GM23338 (cell line): ENCODE measurements at regions not wholly inside any gene's neighbourhood (a gene's known extent, or its start where the extent isn't known, plus 50 kb on each side); places are given as distances from the start of the nearest gene placed in this dataset. TPM values are rescaled to one million over a fixed set of nuclear protein-coding genes. Genes with fewer than 3 reads are reported as not detected.
"Not testable (repeated sequence)": the region's sequence is repeated elsewhere in the genome, so short reads cannot be mapped to it uniquely, and the experiment has no call there.

Source experiments
- ATAC-seq: fragments of 200-7000 bp; cut with Tn5 transposase; 3 replicates; pipeline ENCODE4 v1.9.1; 2020
- DNase-seq: peaks from one replicate; pipeline ENCODE4 v3.0.0-alpha.2; 2015; ENCODE audit warnings: low spot score
- H2AFZ ChIP-seq: fragments of 200-600 bp; sonication (generic); 2 replicates; pipeline ENCODE4 v1.8.0; 2016; ENCODE audit warnings: antibody characterized with exemption, mild to moderate bottlenecking, moderate library complexity
- H3F3A ChIP-seq: fragments of 200-600 bp; sonication (generic); replicated peaks from 2 replicates; pipeline ENCODE4 v1.8.0; 2017; ENCODE audit warnings: antibody characterized with exemption, mixed run types, low read depth
- H3K27ac ChIP-seq: fragments of 200-600 bp; sonication (generic); 2 replicates; pipeline ENCODE4 v1.6.1; 2016; ENCODE audit warnings: low read depth
- H3K27me3 ChIP-seq: fragments of 200-600 bp; sonication (generic); 2 replicates; pipeline ENCODE4 v1.8.0; 2016; ENCODE audit warnings: mild to moderate bottlenecking, mixed run types, moderate library complexity; ENCODE audit not compliant: insufficient read depth
- H3K36me3 ChIP-seq: fragments of 200-600 bp; sonication (generic); 2 replicates; pipeline ENCODE4 v1.8.0; 2016; ENCODE audit warnings: mild to moderate bottlenecking; ENCODE audit not compliant: insufficient read depth
- H3K4me1 ChIP-seq: fragments of 200-600 bp; sonication (generic); 2 replicates; pipeline ENCODE4 v1.8.0; 2016; ENCODE audit warnings: mild to moderate bottlenecking, moderate library complexity; ENCODE audit not compliant: insufficient read depth
- H3K4me2 ChIP-seq: fragments of 200-600 bp; sonication (generic); 2 replicates; pipeline ENCODE4 v1.7.1; 2017; ENCODE audit warnings: mixed run types
- H3K4me3 ChIP-seq: fragments of 200-600 bp; sonication (generic); 2 replicates; pipeline ENCODE4 v1.6.1; 2016; ENCODE audit warnings: mixed run types
- H3K79me2 ChIP-seq: fragments of 200-600 bp; sonication (generic); replicated peaks from 2 replicates; pipeline ENCODE4 v1.8.0; 2017; ENCODE audit warnings: mild to moderate bottlenecking; ENCODE audit not compliant: insufficient read depth
- H3K9me2 ChIP-seq: fragments of 200-600 bp; sonication (generic); 2 replicates; pipeline ENCODE4 v1.8.0; 2017; ENCODE audit not compliant: insufficient read depth
- H4K20me1 ChIP-seq: fragments of 200-600 bp; sonication (generic); replicated peaks from 2 replicates; pipeline ENCODE4 v1.8.0; 2017; ENCODE audit warnings: mild to moderate bottlenecking; ENCODE audit not compliant: insufficient read depth
- H3K27ac Mint-ChIP-seq: 2 replicates; pipeline ENCODE4 v1.8.0; 2020; ENCODE audit warnings: inconsistent platforms, mild to moderate bottlenecking, moderate library complexity, mixed read lengths
- H3K27me3 Mint-ChIP-seq: 3 replicates; pipeline ENCODE4 v1.8.0; 2022; ENCODE audit warnings: low read depth, mild to moderate bottlenecking, moderate library complexity, mixed read lengths, inconsistent platforms; ENCODE audit not compliant: insufficient read depth, poor library complexity
- H3K36me3 Mint-ChIP-seq: 3 replicates; pipeline ENCODE4 v1.8.0; 2021; ENCODE audit warnings: low read depth, mild to moderate bottlenecking, inconsistent platforms, moderate library complexity, mixed read lengths
- H3K4me1 Mint-ChIP-seq: 3 replicates; pipeline ENCODE4 v1.8.0; 2020; ENCODE audit warnings: mild to moderate bottlenecking, inconsistent platforms, mixed read lengths
- H3K4me3 Mint-ChIP-seq: 3 replicates; pipeline ENCODE4 v1.8.0; 2021; ENCODE audit warnings: moderate library complexity, mild to moderate bottlenecking, inconsistent platforms, mixed read lengths
- H3K9me3 Mint-ChIP-seq: 3 replicates; pipeline ENCODE4 v1.8.0; 2020; ENCODE audit warnings: moderate library complexity, mild to moderate bottlenecking, inconsistent platforms, mixed read lengths
- CREB1 ChIP-seq: fragments of 250-450 bp; sonication (Bioruptor Pico); IDR thresholded peaks from 2 replicates; pipeline ENCODE4 v1.5.0; 2020; ENCODE audit warnings: low read depth, mild to moderate bottlenecking, moderate library complexity
- EZH2phosphoT487 ChIP-seq: fragments of 200-600 bp; sonication (generic); IDR thresholded peaks from one replicate; pipeline ENCODE4 v1.8.1; 2018; ENCODE audit warnings: antibody characterized with exemption; ENCODE audit not compliant: unreplicated experiment
- JUNB ChIP-seq: IDR thresholded peaks from one replicate; pipeline ENCODE4 v1.6.1; 2016; ENCODE audit warnings: antibody characterized with exemption; ENCODE audit not compliant: unreplicated experiment
- NANOG ChIP-seq: IDR thresholded peaks from 2 replicates; pipeline ENCODE4 v1.6.1; 2016; ENCODE audit warnings: antibody characterized with exemption, borderline replicate concordance
- ZNF114 ChIP-seq: fragments of 250-450 bp; sonication (Bioruptor Pico); IDR thresholded peaks from 2 replicates; pipeline ENCODE4 v1.5.0; 2020; ENCODE audit warnings: mild to moderate bottlenecking, moderate library complexity
- ZNF331 ChIP-seq: fragments of 250-450 bp; sonication (Bioruptor Pico); IDR thresholded peaks from 2 replicates; pipeline ENCODE4 v1.5.0; 2020; ENCODE audit warnings: low read depth, mild to moderate bottlenecking, moderate library complexity
- small RNA-seq: library from RNA; depleted of rRNA; stranded (forward); fragments of <200 nt; gene quantifications from one replicate; pipeline ENCODE3, GENCODE V24; 2014; ENCODE audit warnings: low replicate concordance
- TF ChIP-seq, protein P1 (sequence below): IDR thresholded peaks from 2 replicates; pipeline ENCODE4 v1.6.1; 2016; ENCODE audit warnings: antibody characterized with exemption
- TF ChIP-seq, protein P2 (sequence below), 2 experiments: fragments of 200-600 bp in 1 of 2; sonication (generic) in 1 of 2; conservative IDR thresholded peaks; 2 replicates each; pipeline versions ENCODE4 v1.5.1 to v1.6.1; 2016 to 2017; ENCODE audit warnings: antibody characterized with exemption in 2 of 2, low read depth in 2 of 2, mild to moderate bottlenecking in 2 of 2, moderate library complexity in 1 of 2

DNA sequence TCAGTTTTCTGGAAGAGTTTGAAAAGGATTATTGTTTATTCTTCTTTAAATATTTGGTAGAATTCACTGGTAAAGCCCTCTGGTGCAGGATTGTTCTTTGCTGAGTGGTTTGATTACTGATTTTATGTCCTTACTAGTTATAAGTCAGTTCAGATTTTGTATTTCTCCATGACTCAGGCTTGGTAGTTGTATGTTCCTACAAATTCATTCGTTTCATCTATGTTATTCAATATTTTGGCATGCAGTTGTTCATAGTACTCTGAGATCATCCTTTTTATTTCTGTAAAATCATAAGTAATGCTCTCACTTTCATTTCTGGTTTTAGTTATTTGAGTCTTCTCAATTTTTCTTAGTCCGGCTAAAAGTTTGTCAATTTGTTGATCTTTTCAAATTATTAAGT, 58.1 kb upstream of the CRYM start:
- no peaks in the 10 kb centered on the region for H3K79me2 ChIP-seq
- no peak overlapping the region for H3K4me3 Mint-ChIP-seq
- H3K4me1 Mint-ChIP-seq, result no peaks in the 10 kb centered on the region
- no peaks in the 10 kb centered on the region for H3K4me1 ChIP-seq
- H3K27ac Mint-ChIP-seq, result no peak overlapping the region
- H2AFZ ChIP-seq, result no peak overlapping the region
- no peak overlapping the region for H3K4me2 ChIP-seq
- H3K27ac ChIP-seq, result no peak overlapping the region
- no peaks in the 10 kb centered on the region for H3F3A ChIP-seq
- H3K36me3 ChIP-seq, result no peaks in the 10 kb centered on the region
- no peaks in the 10 kb centered on the region for H3K9me2 ChIP-seq
- no peaks in the 10 kb centered on the region for H3K27me3 Mint-ChIP-seq
- TF ChIP-seq, protein P1, sequence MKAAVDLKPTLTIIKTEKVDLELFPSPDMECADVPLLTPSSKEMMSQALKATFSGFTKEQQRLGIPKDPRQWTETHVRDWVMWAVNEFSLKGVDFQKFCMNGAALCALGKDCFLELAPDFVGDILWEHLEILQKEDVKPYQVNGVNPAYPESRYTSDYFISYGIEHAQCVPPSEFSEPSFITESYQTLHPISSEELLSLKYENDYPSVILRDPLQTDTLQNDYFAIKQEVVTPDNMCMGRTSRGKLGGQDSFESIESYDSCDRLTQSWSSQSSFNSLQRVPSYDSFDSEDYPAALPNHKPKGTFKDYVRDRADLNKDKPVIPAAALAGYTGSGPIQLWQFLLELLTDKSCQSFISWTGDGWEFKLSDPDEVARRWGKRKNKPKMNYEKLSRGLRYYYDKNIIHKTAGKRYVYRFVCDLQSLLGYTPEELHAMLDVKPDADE, result no peak
- TF ChIP-seq ZNF331 (CRISPR knock-in tag) (no peak), CREB1 (CRISPR knock-in tag) (no peak), EZH2phosphoT487 (no peak), JUNB (no peak), ZNF114 (CRISPR knock-in tag) (no peak), NANOG (no peak)
- TF ChIP-seq, protein P2, sequence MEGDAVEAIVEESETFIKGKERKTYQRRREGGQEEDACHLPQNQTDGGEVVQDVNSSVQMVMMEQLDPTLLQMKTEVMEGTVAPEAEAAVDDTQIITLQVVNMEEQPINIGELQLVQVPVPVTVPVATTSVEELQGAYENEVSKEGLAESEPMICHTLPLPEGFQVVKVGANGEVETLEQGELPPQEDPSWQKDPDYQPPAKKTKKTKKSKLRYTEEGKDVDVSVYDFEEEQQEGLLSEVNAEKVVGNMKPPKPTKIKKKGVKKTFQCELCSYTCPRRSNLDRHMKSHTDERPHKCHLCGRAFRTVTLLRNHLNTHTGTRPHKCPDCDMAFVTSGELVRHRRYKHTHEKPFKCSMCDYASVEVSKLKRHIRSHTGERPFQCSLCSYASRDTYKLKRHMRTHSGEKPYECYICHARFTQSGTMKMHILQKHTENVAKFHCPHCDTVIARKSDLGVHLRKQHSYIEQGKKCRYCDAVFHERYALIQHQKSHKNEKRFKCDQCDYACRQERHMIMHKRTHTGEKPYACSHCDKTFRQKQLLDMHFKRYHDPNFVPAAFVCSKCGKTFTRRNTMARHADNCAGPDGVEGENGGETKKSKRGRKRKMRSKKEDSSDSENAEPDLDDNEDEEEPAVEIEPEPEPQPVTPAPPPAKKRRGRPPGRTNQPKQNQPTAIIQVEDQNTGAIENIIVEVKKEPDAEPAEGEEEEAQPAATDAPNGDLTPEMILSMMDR (conservative IDR thresholded peaks at IDR 0.05; ENCODE audit: low read depth in 2 of 2), result no peak
- peaks cover 19% of the 10 kb centered on the region for H3K9me3 Mint-ChIP-seq
- peaks cover 10% of the 10 kb centered on the region for H3K36me3 Mint-ChIP-seq
- DNase-seq (no peak), ATAC-seq (no peak)
- no peak overlapping the region for H3K4me3 ChIP-seq
- no peaks in the 10 kb centered on the region for H4K20me1 ChIP-seq
- H3K27me3 ChIP-seq, result no peaks in the 10 kb centered on the region

DNA sequence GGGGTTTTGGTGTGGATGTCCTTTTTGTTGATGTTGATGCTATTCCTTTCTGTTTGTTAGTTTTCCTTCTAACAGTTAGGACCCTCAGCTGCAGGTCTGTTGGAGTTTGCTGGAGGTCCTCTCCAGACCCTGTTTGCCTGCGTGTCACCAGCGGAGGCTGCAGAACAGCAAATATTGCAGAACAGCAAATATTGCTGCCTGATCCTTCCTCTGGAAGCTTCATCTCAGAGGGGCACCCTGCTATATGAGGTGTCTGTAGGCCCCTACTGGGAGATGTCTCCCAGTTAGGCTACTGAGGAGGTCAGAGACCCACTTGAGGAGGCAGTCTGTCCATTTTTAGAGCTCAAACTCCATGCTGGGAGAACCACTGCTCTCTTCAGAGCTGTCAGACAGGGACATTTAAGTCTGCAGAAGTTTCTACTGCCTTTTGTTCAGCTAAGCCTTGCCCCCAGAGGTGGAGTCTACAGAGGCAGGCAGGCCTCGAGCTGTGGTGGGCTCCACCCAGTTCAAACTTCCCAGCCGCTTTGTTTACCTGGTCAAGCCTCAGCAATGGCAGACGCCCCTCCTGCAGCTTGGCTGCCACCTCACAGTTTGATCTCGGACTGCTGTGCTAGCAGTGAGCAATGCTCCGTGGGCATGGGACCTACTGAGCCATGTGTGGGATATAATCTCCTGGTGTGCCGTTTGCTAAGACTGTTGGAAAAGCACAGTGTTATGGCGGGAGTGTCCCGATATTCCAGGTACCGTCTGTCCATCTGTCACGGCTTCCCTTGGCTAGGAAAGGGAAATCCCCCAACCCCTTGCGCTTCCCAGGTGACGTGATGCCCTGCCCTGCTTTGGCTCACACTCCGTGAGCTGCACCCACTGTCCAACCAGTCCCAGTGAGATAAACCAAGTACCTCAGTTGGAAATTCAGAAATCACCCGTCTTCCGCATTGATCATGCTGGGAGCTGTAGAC, 56.4 kb upstream of the CRYM start:
- H3K4me3 Mint-ChIP-seq, H3K9me2 ChIP-seq, H4K20me1 ChIP-seq, H3K27me3 ChIP-seq, H3K4me2 ChIP-seq, DNase-seq, H3K4me1 Mint-ChIP-seq, H3F3A ChIP-seq, H3K27me3 Mint-ChIP-seq, ATAC-seq, H3K27ac Mint-ChIP-seq, H2AFZ ChIP-seq, H3K27ac ChIP-seq, H3K4me1 ChIP-seq, H3K36me3 ChIP-seq, H3K79me2 ChIP-seq, H3K4me3 ChIP-seq: not testable (repeated sequence)
- peaks cover 27% of the 10 kb centered on the region for H3K9me3 Mint-ChIP-seq
- H3K36me3 Mint-ChIP-seq, result peaks cover 12% of the 10 kb centered on the region

DNA sequence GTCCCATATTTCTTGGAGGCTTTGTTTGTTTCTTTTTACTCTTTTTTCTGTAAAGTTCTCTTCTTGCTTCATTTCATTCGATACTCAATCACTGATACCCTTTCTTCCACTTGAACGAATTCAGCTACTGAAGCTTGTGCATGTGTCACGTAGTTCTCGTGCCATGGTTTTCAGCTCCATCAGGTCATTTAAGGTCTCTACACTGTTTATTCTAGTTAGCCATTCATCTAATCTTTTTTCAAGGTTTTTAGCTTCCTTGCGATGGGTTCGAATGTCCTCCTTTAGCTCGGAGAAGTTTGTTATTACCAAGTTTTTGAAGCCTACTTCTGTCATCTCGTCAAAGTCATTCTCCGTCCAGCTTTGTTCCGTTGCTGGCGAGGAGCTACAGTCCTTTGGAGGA, 55.6 kb upstream of the CRYM start:
- Mint-ChIP-seq H3K36me3 (peaks cover 19% of the 10 kb centered on the region), H3K9me3 (peaks cover 33% of the 10 kb centered on the region)
- H3K9me2 ChIP-seq, H3K36me3 ChIP-seq, H3K4me1 Mint-ChIP-seq, H3K4me2 ChIP-seq, H3K27me3 ChIP-seq, H3K79me2 ChIP-seq, H3K27ac ChIP-seq, H3K4me3 ChIP-seq, H2AFZ ChIP-seq, H3K27ac Mint-ChIP-seq, H4K20me1 ChIP-seq, H3F3A ChIP-seq, H3K27me3 Mint-ChIP-seq, DNase-seq, ATAC-seq, H3K4me1 ChIP-seq, H3K4me3 Mint-ChIP-seq: not testable (repeated sequence)

Small RNA genes lying in the stretch of these regions (small RNA-seq; reads per million reads assigned to genes)
- gene AC008740.2, result not detected
